Calu3 (cell line): ENCODE measurements at regions not wholly inside any gene's neighbourhood (a gene's known extent, or its start where the extent isn't known, plus 50 kb on each side); places are given as distances from the start of the nearest gene placed in this dataset.

ENCODE experiments used
- BruUV-seq: library from RNA; stranded (reverse); fragments of 400-500 nt; replicated peaks from 2 replicates; lab custom pipeline; 2021; lab: Mats Ljungman, UMichigan
- CTCF ChIA-PET: fragments of 300-600 bp; sonication (Branson Sonifier 250); formaldehyde crosslinking; loops from one replicate; lab custom pipeline; 2022; ENCODE audit warnings: antibody characterized with exemption; lab: Charles Lee
- DNase-seq: peaks from one replicate; pipeline ENCODE4 v3.0.0; 2022
- H3K27ac Mint-ChIP-seq: one replicate; pipeline ENCODE4 v1.8.0; 2022; ENCODE audit warnings: mixed read lengths; ENCODE audit not compliant: unreplicated experiment
- H3K27me3 Mint-ChIP-seq: one replicate; pipeline ENCODE4 v1.8.0; 2022; ENCODE audit warnings: mixed read lengths; ENCODE audit not compliant: unreplicated experiment
- H3K36me3 Mint-ChIP-seq: one replicate; pipeline ENCODE4 v1.8.0; 2022; ENCODE audit warnings: mild to moderate bottlenecking, moderate library complexity, mixed read lengths; ENCODE audit not compliant: insufficient read depth, unreplicated experiment
- H3K4me1 Mint-ChIP-seq: one replicate; pipeline ENCODE4 v1.8.0; 2022; ENCODE audit warnings: mild to moderate bottlenecking, low read depth, mixed read lengths; ENCODE audit not compliant: unreplicated experiment
- H3K4me3 Mint-ChIP-seq: one replicate; pipeline ENCODE4 v1.8.0; 2022; ENCODE audit warnings: mild to moderate bottlenecking, low read depth, moderate library complexity, mixed read lengths; ENCODE audit not compliant: unreplicated experiment
- H3K9me3 Mint-ChIP-seq: one replicate; pipeline ENCODE4 v1.8.0; 2022; ENCODE audit warnings: low read depth, mixed read lengths; ENCODE audit not compliant: unreplicated experiment
- CTCF ChIP-seq: fragments of 200-600 bp; IDR thresholded peaks from one replicate; pipeline ENCODE4 v1.8.0; 2022; ENCODE audit warnings: antibody characterized with exemption; ENCODE audit not compliant: unreplicated experiment
- intact Hi-C: fragments of 100-400 bp; cut with micrococcal nuclease; formaldehyde crosslinking; loops from one replicate; pipeline ENCODE4 v1.10.0; 2022; ENCODE audit not compliant: unreplicated experiment

- no peak for DNase-seq
- H3K9me3 Mint-ChIP-seq, result peaks cover 2% of the 10 kb centered on the region
- H3K4me3 Mint-ChIP-seq, result no peak overlapping the region
- H3K4me1 Mint-ChIP-seq, result peaks cover 20% of the 10 kb centered on the region
- CTCF ChIA-PET, result interaction anchor here (0.5 kb wide), 1 partner anchor 878 kb away, joined by 6 read pairs; no protein-coding TSS in a partner anchor
- peaks cover 5% of the 10 kb centered on the region for H3K36me3 Mint-ChIP-seq
- H3K27ac Mint-ChIP-seq, result peak overlapping the region; percentile 30
- intact Hi-C loops, result no loop called here
- H3K27me3 Mint-ChIP-seq, result no peaks in the 10 kb centered on the region
- BruUV-seq, result no TSS peak
- no peak for TF ChIP-seq CTCF
Measured at GRCh38 chr13:47503475-47503874, 497.6 kb downstream of the SUCLA2 start.

- CTCF ChIA-PET, result no interaction called here
- peaks cover 25% of the 10 kb centered on the region for H3K4me1 Mint-ChIP-seq
- no peak overlapping the region for H3K27ac Mint-ChIP-seq
- H3K9me3 Mint-ChIP-seq, result peaks cover 2% of the 10 kb centered on the region
- H3K27me3 Mint-ChIP-seq, result no peaks in the 10 kb centered on the region
- no peak for TF ChIP-seq CTCF
- no TSS peak for BruUV-seq
- H3K4me3 Mint-ChIP-seq, result no peak overlapping the region
- intact Hi-C loops, result no loop called here
- peaks cover 5% of the 10 kb centered on the region for H3K36me3 Mint-ChIP-seq
- no peak for DNase-seq
Measured at GRCh38 chr13:47502166-47502565, 498.9 kb downstream of the SUCLA2 start.

- TF ChIP-seq CTCF, result no peak
- no peak for DNase-seq
Measured at GRCh38 chr13:47499358-47500150, 501.5 kb downstream of the SUCLA2 start.

GRCh38 chr13:47484548-47484947 is 516.5 kb downstream of the SUCLA2 start:
- DNase-seq, result no peak
- Mint-ChIP-seq H3K36me3 (no peaks in the 10 kb centered on the region), H3K4me1 (no peaks in the 10 kb centered on the region), H3K9me3 (no peaks in the 10 kb centered on the region), H3K27ac (no peak overlapping the region), H3K4me3 (no peak overlapping the region), H3K27me3 (no peaks in the 10 kb centered on the region)
- CTCF ChIA-PET, result no interaction called here
- no TSS peak for BruUV-seq
- TF ChIP-seq CTCF, result no peak
- intact Hi-C loops, result no loop called here

More at GRCh38 chr13:47499358-47500150, 501.5 kb downstream of the SUCLA2 start:
- peaks cover 5% of the 10 kb centered on the region for H3K36me3 Mint-ChIP-seq
- H3K9me3 Mint-ChIP-seq, result peaks cover 2% of the 10 kb centered on the region
- intact Hi-C loops, result no loop called here
- H3K27me3 Mint-ChIP-seq, result no peaks in the 10 kb centered on the region
- peak overlapping the region; percentile 27 for H3K27ac Mint-ChIP-seq
- peaks cover 25% of the 10 kb centered on the region for H3K4me1 Mint-ChIP-seq
- CTCF ChIA-PET, result interaction anchor here (0.6 to 0.7 kb wide), 2 partner anchors 21 to 446 kb away, joined by 3 to 6 read pairs; no protein-coding TSS in a partner anchor
- no TSS peak for BruUV-seq
- H3K4me3 Mint-ChIP-seq, result no peak overlapping the region
